Right lobe of liver (tissue), 4 donors: ENCODE measurements at regions not wholly inside any gene's neighbourhood (a gene's known extent, or its start where the extent isn't known, plus 50 kb on each side); places are given as distances from the start of the nearest gene placed in this dataset.

ENCODE experiments used
- CTCF ChIP-seq, 4 donors: fragments of 200-600 bp in 3 of 4; fragments of 450-650 bp in 1 of 4; IDR thresholded peaks; one replicate each; pipeline versions ENCODE4 v1.5.1 to v1.8.0; 2016 to 2022; ENCODE audit warnings: antibody characterized with exemption in 4 of 4, mild to moderate bottlenecking in 2 of 4
- POLR2A ChIP-seq: fragments of 450-650 bp; IDR thresholded peaks from one replicate; pipeline ENCODE4 v1.6.1; 2017; ENCODE audit warnings: antibody characterized with exemption, mild to moderate bottlenecking
- donor health status: DM: no; HTN: no; CAD: no.
- donor health status: DM: no; HTN: no; CAD: no.
- donor health status: DM: no; HTN: yes; CAD: no.

DNA sequence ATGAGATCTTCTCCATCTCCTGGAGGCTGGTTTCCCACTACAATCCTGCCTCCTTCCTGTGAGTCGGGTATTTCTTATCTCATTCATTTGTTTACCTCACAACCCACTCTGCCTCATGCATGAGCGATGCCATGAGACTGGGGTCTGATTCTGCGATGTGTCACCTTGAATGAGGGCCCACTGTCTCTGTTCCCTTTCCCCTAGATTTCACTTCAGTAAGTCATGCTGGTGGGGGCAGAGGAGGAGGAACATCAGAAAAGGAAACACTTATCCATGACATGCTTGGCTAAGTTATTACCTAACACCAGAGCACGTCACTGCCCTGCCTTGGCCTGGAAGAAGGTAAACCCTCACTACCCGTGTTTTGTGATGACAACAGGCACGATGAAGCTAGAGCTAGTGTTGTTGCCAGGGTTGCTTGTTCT lies 337.4 kb upstream of the PRDM1 start:
- TF ChIP-seq CTCF (IDR thresholded peaks at IDR 0.05): no peak
- TF ChIP-seq POLR2A: no peak
